ENCODE measurements at regions not wholly inside any gene's neighbourhood (a gene's known extent, or its start where the extent isn't known, plus 50 kb on each side); places are given as distances from the start of the nearest gene placed in this dataset.

- DNase-seq, result no peak
Measured at GRCh38 chr6:65876668-65877067, 169.6 kb upstream of the EYS start.

GRCh38 chr6:65852369-65852852, 145.4 kb upstream of the EYS start:
- no peak for DNase-seq

- no peak for DNase-seq
Measured at GRCh38 chr6:65830151-65830550, 123.1 kb upstream of the EYS start.

- no peak for DNase-seq
Measured at GRCh38 chr6:65819152-65819551, 112.1 kb upstream of the EYS start.

DNA sequence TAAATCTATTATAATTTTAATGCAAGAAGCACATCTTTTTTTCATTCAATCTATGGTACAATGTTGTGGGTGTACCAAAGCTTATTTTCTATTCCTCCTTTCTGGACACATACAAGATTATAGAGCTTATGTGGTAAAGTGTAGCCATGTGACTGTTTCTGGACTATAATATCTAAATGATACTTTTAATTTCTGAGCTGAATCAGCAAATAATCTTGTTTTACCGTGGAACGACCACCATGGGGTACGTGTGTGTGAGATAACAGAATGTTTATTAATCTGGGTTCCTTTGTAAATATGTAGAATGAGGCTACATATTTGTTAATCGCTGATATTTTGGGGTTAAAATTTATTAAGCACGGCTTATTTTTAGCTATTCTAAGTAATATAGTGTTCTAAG, 111.5 kb upstream of the EYS start:
- no peak for DNase-seq

GRCh38 chr6:65816991-65817390, 110.0 kb upstream of the EYS start:
- no peak for DNase-seq

GRCh38 chr6:65814071-65814470, 107.0 kb upstream of the EYS start:
- no peak for DNase-seq

- DNase-seq, result no peak
Measured at GRCh38 chr6:65803186-65803585, 96.2 kb upstream of the EYS start.

DNA sequence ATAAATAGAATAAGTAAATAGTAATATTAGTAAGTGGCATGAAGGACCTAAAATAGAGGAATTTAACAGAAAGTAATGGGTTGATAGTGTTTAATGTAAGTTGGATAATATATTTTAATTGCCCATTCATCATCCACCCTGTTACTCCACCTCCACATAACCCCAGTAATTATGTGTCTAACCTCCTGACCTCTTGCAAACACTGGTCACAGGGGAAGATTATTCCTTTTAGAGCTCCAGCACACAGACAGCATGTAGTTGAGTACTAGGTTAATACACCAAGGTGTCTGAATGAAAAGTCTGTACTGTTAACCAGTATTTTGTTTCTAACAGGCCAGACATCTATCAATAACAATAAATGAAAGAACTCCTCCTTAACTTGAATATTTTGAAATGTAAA, 92.4 kb upstream of the EYS start:
- DNase-seq, result no peak

DNA sequence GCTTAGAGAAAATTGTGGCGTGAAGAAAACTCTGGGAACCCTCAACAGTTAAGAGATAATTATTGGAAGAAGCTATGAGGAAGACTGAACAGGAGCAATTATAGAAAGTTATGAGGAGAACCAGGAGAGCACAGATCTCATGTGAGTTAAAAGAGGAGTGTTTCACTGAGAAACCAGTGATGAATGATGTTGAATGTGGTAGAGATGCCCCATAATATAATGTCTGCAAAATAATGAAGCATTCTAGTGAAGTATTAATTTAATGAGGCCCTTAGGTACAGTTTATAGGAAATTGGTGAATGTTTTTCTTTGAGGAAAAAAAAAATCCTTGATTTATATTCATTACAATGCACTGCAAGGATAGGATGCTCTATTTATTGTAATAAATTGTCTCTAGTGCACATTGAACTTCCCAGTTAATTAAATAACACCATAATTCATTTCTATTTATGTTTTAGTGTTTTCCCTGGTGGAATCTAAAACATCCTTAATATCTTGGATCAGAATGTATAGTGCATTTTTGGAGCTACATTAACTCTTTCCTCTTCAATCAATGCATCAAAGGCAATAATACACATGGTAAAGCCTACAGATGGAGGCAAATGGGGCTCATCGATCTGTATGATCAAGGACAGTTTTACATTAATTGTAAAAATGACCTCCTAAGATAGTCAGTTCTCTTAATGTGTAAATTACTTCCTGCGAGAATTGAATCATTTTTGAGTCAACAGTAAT, 91.4 kb upstream of the EYS start:
- no peak for DNase-seq

DNA sequence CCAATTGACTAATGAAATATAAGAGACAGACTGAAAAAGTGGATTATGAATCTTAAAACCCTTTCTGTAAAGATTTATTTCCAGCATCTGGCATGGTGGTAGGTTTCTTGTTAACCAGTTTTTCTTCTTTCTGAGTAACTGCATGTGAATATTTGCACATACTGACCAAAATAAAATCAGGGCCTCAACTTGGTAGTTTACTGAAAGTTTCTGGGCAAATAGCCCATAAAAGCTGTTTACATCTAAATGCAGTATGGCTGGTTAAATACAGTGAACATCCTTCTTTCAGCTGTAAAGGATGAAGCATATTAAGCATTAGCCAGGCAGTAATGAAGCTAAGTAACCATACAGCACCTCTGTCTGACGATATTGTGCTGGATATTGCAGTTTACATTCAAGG, 83.6 kb upstream of the EYS start:
- no peak for DNase-seq

GRCh38 chr6:65787787-65788186, 80.8 kb upstream of the EYS start:
- DNase-seq, result no peak

GRCh38 chr6:65786815-65787214, 79.8 kb upstream of the EYS start:
- no peak for DNase-seq

- DNase-seq, result no peak
Measured at GRCh38 chr6:65780691-65781090, 73.7 kb upstream of the EYS start.

DNA sequence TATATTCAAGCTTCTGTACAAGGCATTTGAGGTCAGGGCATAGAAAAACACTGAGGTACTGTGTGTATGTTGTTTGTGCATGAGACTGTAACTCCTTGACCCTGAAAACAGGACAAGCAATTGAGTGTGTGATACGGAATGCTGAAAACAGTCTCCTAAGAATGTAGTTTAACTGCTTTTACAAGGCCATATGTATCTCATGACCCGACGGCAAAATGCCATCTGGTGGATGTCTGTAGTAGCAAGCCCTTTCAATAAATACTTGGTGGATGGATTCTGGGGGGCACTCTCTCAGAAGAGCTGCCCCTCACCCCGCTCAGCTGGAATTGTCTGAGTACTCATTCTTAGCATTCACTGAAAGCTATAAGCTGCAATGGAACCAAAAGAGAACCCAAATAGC, 69.3 kb upstream of the EYS start:
- no peak for DNase-seq

DNA sequence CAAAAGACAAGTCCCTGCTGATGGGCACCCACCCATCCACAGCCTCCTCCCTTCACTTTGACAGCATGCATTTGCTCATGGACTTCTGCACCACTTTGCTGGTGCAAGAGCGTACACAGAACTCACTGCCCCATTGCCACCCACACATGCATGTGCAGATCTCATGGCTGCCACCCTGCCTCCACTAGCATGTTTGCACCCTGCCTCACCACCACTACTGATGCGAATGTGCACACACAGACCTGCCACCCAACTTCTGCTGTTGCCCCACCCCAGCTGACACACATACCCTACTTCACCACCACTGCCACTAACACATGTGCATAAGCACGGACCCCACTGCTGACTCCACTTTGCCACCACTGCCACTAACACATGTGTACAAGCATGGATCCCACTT, 64.9 kb upstream of the EYS start:
- no peak for DNase-seq

GRCh38 chr6:65761890-65762289, 54.9 kb upstream of the EYS start:
- DNase-seq, result no peak

DNA sequence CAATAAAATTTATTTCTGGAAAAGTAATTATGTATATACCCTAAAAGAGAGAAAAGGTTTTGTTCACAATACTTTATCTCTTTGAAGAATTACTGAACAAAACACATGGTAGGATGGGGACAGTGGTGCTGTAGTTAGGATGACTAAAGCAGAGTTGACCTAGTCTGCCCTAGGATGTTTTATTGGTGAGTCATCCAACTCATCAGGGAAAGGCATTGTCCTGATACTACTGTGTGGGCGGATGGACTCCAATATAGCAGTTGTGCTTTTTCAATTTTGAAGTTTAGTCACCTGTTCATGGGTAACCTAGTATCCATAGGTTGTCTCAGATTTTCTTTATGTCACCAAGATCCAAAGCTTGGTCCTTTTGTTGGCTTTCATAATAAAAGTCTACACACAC, 53.3 kb upstream of the EYS start:
- no peak for DNase-seq
